Thyroid gland (tissue), 4 donors: ENCODE measurements at regions not wholly inside any gene's neighbourhood (a gene's known extent, or its start where the extent isn't known, plus 50 kb on each side); places are given as distances from the start of the nearest gene placed in this dataset.

Source experiments
- DNase-seq, 2 donors: peaks; one replicate each; pipeline ENCODE4 v3.0.0-alpha.2; 2019
- H3K27ac ChIP-seq, 3 donors: fragments of 200-600 bp; sonication (generic); 1 replicate in 2 of 3; 2 replicates in 1 of 3; pipeline ENCODE4 v1.5.1; 2016 to 2019; ENCODE audit warnings: mild to moderate bottlenecking in 1 of 3, moderate library complexity in 1 of 3
- H3K27me3 ChIP-seq: fragments of 200-600 bp; sonication (generic); one replicate; pipeline ENCODE4 v1.5.1; 2019
- H3K36me3 ChIP-seq, 2 donors: fragments of 200-600 bp; sonication (generic); one replicate each; pipeline ENCODE4 v1.5.1; 2016 to 2019
- H3K4me1 ChIP-seq, 2 donors: fragments of 200-600 bp; sonication (generic); one replicate each; pipeline ENCODE4 v1.5.1; 2017 to 2019
- H3K4me3 ChIP-seq, 3 donors: fragments of 200-600 bp; sonication (generic); replicated peaks in 1 of 3; 1 replicate in 2 of 3; 2 replicates in 1 of 3; pipeline ENCODE4 v1.5.1; 2016; ENCODE audit warnings: mild to moderate bottlenecking in 1 of 3
- H3K9me3 ChIP-seq: fragments of 200-600 bp; sonication (generic); one replicate; pipeline ENCODE4 v1.5.1; 2017
- CTCF ChIP-seq, 6 experiments: fragments of 200-600 bp in 3 of 6; fragments of 450-650 bp in 3 of 6; sonication (generic) in 3 of 6; IDR thresholded peaks; one replicate each; pipeline ENCODE4 v1.5.1; 2016 to 2019; ENCODE audit warnings: antibody characterized with exemption in 6 of 6, mild to moderate bottlenecking in 2 of 6, inconsistent platforms in 1 of 6, moderate library complexity in 1 of 6
- POLR2A ChIP-seq, 2 donors: fragments of 450-650 bp; IDR thresholded peaks; one replicate each; pipeline ENCODE4 v1.6.1; 2017; ENCODE audit warnings: antibody characterized with exemption in 2 of 2, mild to moderate bottlenecking in 2 of 2, moderate library complexity in 1 of 2
- WGBS, 2 donors: methylation state at CpG; one replicate each; pipeline ENCODE4 v1.1.5; 2017; 5-methylcytosine and 5-hydroxymethylcytosine counted together
- intact Hi-C: fragments of 100-400 bp; cut with DNase I; formaldehyde crosslinking; loops from one replicate; pipeline ENCODE4 v1.15.1; 2023

GRCh38 chr12:25785134-25785533 is 173.3 kb upstream of the RASSF8 start:
- no peaks in the 10 kb centered on the region for H3K9me3 ChIP-seq
- no peak for TF ChIP-seq CTCF (IDR thresholded peaks at IDR 0.05)
- no peak for TF ChIP-seq POLR2A (IDR thresholded peaks at IDR 0.05)
- no peak overlapping the region for H3K27ac ChIP-seq
- H3K36me3 ChIP-seq = no peaks in the 10 kb centered on the region
- no peaks in the 10 kb centered on the region for H3K27me3 ChIP-seq
- H3K4me1 ChIP-seq = no peaks in the 10 kb centered on the region
- H3K4me3 ChIP-seq = no peak overlapping the region
- intact Hi-C loops = no loop called here
- no peak for DNase-seq
- 75 to 79% methylated on average over 4 of the region's 4 CpGs for WGBS, 2 donors

- Histone ChIP-seq H3K27ac (no peak overlapping the region), H3K36me3 (no peaks in the 10 kb centered on the region), H3K4me1 (no peaks in the 10 kb centered on the region), H3K27me3 (no peaks in the 10 kb centered on the region), H3K9me3 (no peaks in the 10 kb centered on the region), H3K4me3 (no peak overlapping the region)
- DNase-seq = no peak
- intact Hi-C loops = no loop called here
- TF ChIP-seq POLR2A (IDR thresholded peaks at IDR 0.05) (no peak), CTCF (IDR thresholded peaks at IDR 0.05) (no peak)
- 74 to 82% methylated on average over 2 of the region's 2 CpGs for WGBS, 2 donors
Observed at GRCh38 chr12:25787701-25788100, 170.8 kb upstream of the RASSF8 start.

GRCh38 chr12:25788707-25789442 is 169.6 kb upstream of the RASSF8 start:
- no peaks in the 10 kb centered on the region for H3K27me3 ChIP-seq
- intact Hi-C loops = no loop called here
- no peaks in the 10 kb centered on the region for H3K36me3 ChIP-seq
- no peak for TF ChIP-seq CTCF (IDR thresholded peaks at IDR 0.05)
- no peak for TF ChIP-seq POLR2A (IDR thresholded peaks at IDR 0.05)
- H3K9me3 ChIP-seq = no peaks in the 10 kb centered on the region
- 81 to 96% methylated on average over 1 of the region's 1 CpG for WGBS, 2 donors
- H3K4me3 ChIP-seq = no peak overlapping the region
- DNase-seq = no peak
- no peaks in the 10 kb centered on the region for H3K4me1 ChIP-seq
- H3K27ac ChIP-seq = peak overlapping the region in 1 of 3 donors; percentile 24

- no peak for TF ChIP-seq POLR2A (IDR thresholded peaks at IDR 0.05)
- TF ChIP-seq CTCF (IDR thresholded peaks at IDR 0.05) = no peak
- WGBS, 2 donors = 49 to 54% methylated on average over 4 of the region's 4 CpGs
- intact Hi-C loops = no loop called here
- Histone ChIP-seq H3K36me3 (no peaks in the 10 kb centered on the region), H3K27me3 (no peaks in the 10 kb centered on the region), H3K4me1 (no peaks in the 10 kb centered on the region), H3K4me3 (no peak overlapping the region), H3K9me3 (no peaks in the 10 kb centered on the region), H3K27ac (no peak overlapping the region)
- no peak for DNase-seq
Observed at GRCh38 chr12:25789541-25789944, 168.9 kb upstream of the RASSF8 start.

GRCh38 chr12:25792031-25792430 is 166.5 kb upstream of the RASSF8 start:
- Histone ChIP-seq H3K4me1 (no peaks in the 10 kb centered on the region), H3K4me3 (no peak overlapping the region), H3K27ac (no peak overlapping the region), H3K9me3 (no peaks in the 10 kb centered on the region), H3K27me3 (no peaks in the 10 kb centered on the region), H3K36me3 (no peaks in the 10 kb centered on the region)
- no peak for DNase-seq
- no peak for TF ChIP-seq CTCF (IDR thresholded peaks at IDR 0.05)
- intact Hi-C loops = no loop called here
- whole genome bisulfite sequencing, 2 donors = 88 to 96% methylated on average over 1 of the region's 1 CpG
